Tibial artery (tissue), 4 donors: ENCODE measurements at regions not wholly inside any gene's neighbourhood (a gene's known extent, or its start where the extent isn't known, plus 50 kb on each side); places are given as distances from the start of the nearest gene placed in this dataset.
A peak's percentile ranks its signal among the peaks of the same experiment; 100 is the strongest.

Experiments
- DNase-seq, 2 donors: peaks; one replicate each; pipeline ENCODE4 v3.0.0-alpha.2; 2019
- H3K27ac ChIP-seq, 2 donors: fragments of 200-600 bp; sonication (generic) in 1 of 2; 1 replicate in 1 of 2; 2 replicates in 1 of 2; pipeline ENCODE4 v1.5.1; 2018 to 2019; ENCODE audit warnings: mild to moderate bottlenecking in 1 of 2
- H3K27me3 ChIP-seq, 2 donors: fragments of 200-600 bp; sonication (generic) in 1 of 2; one replicate each; pipeline versions ENCODE4 v1.5.1 to v1.6.0; 2016 to 2019
- H3K36me3 ChIP-seq, 3 donors: fragments of 200-600 bp; sonication (generic) in 2 of 3; one replicate each; pipeline ENCODE4 v1.5.1; 2016 to 2019; ENCODE audit warnings: mild to moderate bottlenecking in 2 of 3
- H3K4me1 ChIP-seq, 4 donors: fragments of 200-600 bp; sonication (generic) in 2 of 4; 1 replicate in 3 of 4; 2 replicates in 1 of 4; pipeline ENCODE4 v1.5.1; 2016 to 2019
- H3K4me3 ChIP-seq, 2 donors: fragments of 200-600 bp; sonication (generic) in 1 of 2; 1 replicate in 1 of 2; 2 replicates in 1 of 2; pipeline ENCODE4 v1.5.1; 2018 to 2019; ENCODE audit warnings: mild to moderate bottlenecking in 2 of 2
- H3K9me3 ChIP-seq, 3 donors: fragments of 200-600 bp; sonication (generic) in 1 of 3; one replicate each; pipeline ENCODE4 v1.5.1; 2016 to 2019
- intact Hi-C: fragments of 100-400 bp; cut with DNase I; formaldehyde crosslinking; loops from one replicate; pipeline ENCODE4 v1.15.0; 2023; ENCODE audit warnings: low total_unique reads
- TF ChIP-seq, protein P1 (sequence below), 2 experiments: fragments of 200-600 bp in 1 of 2; fragments of 450-650 bp in 1 of 2; IDR thresholded peaks; one replicate each; pipeline ENCODE4 v1.5.1; 2017 to 2019; ENCODE audit warnings: antibody characterized with exemption in 2 of 2, mild to moderate bottlenecking in 1 of 2, moderate library complexity in 1 of 2

GRCh38 chr6:44641344-44642031 lies 254.0 kb downstream of the CDC5L start:
- no peak overlapping the region for H3K4me3 ChIP-seq
- peaks cover 0 to 3% (median 0%) of the 10 kb centered on the region in 3 donors for H3K9me3 ChIP-seq
- no peaks in the 10 kb centered on the region for H3K27me3 ChIP-seq
- H3K4me1 ChIP-seq: peaks cover 0 to 7% (median 4%) of the 10 kb centered on the region in 4 donors
- H3K36me3 ChIP-seq: no peaks in the 10 kb centered on the region
- TF ChIP-seq, protein P1, sequence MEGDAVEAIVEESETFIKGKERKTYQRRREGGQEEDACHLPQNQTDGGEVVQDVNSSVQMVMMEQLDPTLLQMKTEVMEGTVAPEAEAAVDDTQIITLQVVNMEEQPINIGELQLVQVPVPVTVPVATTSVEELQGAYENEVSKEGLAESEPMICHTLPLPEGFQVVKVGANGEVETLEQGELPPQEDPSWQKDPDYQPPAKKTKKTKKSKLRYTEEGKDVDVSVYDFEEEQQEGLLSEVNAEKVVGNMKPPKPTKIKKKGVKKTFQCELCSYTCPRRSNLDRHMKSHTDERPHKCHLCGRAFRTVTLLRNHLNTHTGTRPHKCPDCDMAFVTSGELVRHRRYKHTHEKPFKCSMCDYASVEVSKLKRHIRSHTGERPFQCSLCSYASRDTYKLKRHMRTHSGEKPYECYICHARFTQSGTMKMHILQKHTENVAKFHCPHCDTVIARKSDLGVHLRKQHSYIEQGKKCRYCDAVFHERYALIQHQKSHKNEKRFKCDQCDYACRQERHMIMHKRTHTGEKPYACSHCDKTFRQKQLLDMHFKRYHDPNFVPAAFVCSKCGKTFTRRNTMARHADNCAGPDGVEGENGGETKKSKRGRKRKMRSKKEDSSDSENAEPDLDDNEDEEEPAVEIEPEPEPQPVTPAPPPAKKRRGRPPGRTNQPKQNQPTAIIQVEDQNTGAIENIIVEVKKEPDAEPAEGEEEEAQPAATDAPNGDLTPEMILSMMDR (IDR thresholded peaks at IDR 0.05): no peak
- no peak overlapping the region for H3K27ac ChIP-seq
- DNase-seq: peak in 1 of 2 donors; percentile 52
- intact Hi-C loops: no loop called here

GRCh38 chr6:44642349-44642748 lies 254.8 kb downstream of the CDC5L start:
- intact Hi-C loops: no loop called here
- H3K9me3 ChIP-seq: peaks cover 0 to 3% (median 0%) of the 10 kb centered on the region in 3 donors
- no peaks in the 10 kb centered on the region for H3K4me1 ChIP-seq
- DNase-seq: no peak
- H3K27ac ChIP-seq: no peak overlapping the region
- TF ChIP-seq, protein P1 (IDR thresholded peaks at IDR 0.05): no peak
- no peak overlapping the region for H3K4me3 ChIP-seq
- no peaks in the 10 kb centered on the region for H3K27me3 ChIP-seq
- no peaks in the 10 kb centered on the region for H3K36me3 ChIP-seq

GRCh38 chr6:44642870-44643522 lies 255.5 kb downstream of the CDC5L start:
- intact Hi-C loops: no loop called here
- peak in 1 of 2 donors; percentile 35 for DNase-seq
- no peaks in the 10 kb centered on the region for H3K9me3 ChIP-seq
- TF ChIP-seq, protein P1 (IDR thresholded peaks at IDR 0.05): no peak
- H3K4me3 ChIP-seq: no peak overlapping the region
- H3K27me3 ChIP-seq: no peaks in the 10 kb centered on the region
- no peak overlapping the region for H3K27ac ChIP-seq
- H3K36me3 ChIP-seq: no peaks in the 10 kb centered on the region
- no peaks in the 10 kb centered on the region for H3K4me1 ChIP-seq

DNA sequence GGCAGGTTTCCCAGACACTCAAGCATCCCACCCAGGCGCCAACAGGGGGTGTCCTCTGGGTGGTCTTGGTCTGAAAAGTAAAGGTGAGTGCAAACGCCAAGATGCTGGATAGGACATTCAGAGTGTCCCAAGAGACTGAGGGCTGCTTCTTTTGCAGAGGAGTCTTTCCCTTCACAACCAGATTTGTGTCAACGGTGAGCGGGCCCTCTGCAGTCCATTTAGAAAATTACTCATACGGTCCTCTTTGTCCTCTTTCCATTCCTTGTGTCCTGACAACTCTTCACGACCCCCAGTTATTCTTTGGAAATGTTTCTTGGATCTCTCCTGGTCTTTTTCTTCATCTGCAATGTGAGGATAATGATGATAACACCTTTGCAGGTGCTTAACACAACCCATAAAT lies 257.8 kb downstream of the CDC5L start:
- intact Hi-C loops: no loop called here
- TF ChIP-seq, protein P1 (IDR thresholded peaks at IDR 0.05): no peak
- no peak for DNase-seq
- Histone ChIP-seq H3K9me3 (no peaks in the 10 kb centered on the region), H3K27me3 (no peaks in the 10 kb centered on the region), H3K4me3 (no peak overlapping the region), H3K4me1 (peaks cover 0 to 5% (median 0%) of the 10 kb centered on the region in 4 donors), H3K27ac (no peak overlapping the region), H3K36me3 (no peaks in the 10 kb centered on the region)

DNA sequence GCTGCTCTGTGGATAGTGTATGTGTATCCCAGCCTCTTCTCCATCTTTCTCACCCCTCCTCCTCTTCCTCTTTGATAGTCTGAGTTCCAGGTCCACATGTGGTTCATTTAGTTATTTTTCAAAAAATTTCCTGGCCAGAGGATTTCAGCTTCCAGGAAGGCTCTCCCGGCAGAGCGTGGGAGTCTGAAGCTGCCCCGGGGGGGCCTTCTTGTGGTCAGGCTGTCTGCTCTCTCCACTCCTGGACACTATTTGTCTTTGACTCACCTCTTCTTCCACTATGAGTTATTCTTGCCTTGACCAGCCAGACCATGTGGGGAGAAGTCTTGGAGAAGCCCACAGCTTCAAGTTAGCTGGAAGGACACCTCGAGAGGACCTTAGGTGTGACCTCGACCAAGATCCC lies 258.8 kb downstream of the CDC5L start:
- H3K27ac ChIP-seq: no peak overlapping the region
- no peak overlapping the region for H3K4me3 ChIP-seq
- H3K36me3 ChIP-seq: no peaks in the 10 kb centered on the region
- no peaks in the 10 kb centered on the region for H3K9me3 ChIP-seq
- H3K4me1 ChIP-seq: peaks cover 0 to 5% (median 0%) of the 10 kb centered on the region in 4 donors
- H3K27me3 ChIP-seq: no peaks in the 10 kb centered on the region
- peak in 1 of 2 donors; percentile 47 for DNase-seq
- intact Hi-C loops: no loop called here
- TF ChIP-seq, protein P1 (IDR thresholded peaks at IDR 0.05): no peak
